ENCODE measurements at regions not wholly inside any gene's neighbourhood (a gene's known extent, or its start where the extent isn't known, plus 50 kb on each side); places are given as distances from the start of the nearest gene placed in this dataset.
"Not testable (repeated sequence)": the region's sequence is repeated elsewhere in the genome, so short reads cannot be mapped to it uniquely, and the experiment has no call there.

DNA sequence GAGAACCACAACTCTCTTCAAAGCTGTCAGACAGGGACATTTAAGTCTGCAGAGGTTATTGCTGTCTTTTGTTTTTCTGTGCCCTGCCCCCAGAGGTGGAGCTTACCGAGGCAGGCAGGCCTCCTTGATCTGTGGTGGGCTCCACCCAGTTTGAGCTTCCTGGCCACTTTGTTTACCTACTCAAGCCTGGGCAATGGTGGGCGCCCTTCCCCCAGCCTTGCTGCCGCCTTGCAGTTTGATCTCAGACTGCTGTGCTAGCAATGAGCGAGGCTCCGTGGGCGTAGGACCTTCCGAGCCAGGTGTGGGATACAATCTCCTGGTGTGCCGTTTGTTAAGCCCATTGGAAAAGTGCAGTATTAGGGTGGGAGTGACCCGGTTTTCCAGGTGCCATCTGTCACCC, 822.1 kb downstream of the KCNMA1 start:
- not testable (repeated sequence) for DNase-seq

DNA sequence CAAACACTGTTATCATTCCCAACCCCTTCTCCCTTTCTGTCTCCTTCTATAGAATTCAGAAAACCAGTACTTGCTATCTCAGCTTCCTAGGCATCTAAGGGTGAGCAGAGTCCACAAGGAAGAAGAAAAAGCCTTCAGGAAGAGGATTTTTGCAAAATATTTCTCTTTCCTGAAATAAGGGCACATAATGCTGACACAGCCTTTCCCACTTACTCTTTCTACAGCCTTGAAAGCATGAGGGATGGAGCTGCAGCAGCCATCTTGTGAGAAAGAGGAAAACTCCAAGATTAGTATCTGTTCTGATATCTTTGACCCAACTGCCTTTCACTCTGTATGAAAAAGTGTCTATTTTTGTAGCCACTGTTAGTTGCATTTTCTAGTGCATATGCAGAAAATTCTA, 826.2 kb downstream of the KCNMA1 start:
- no peak for DNase-seq

DNA sequence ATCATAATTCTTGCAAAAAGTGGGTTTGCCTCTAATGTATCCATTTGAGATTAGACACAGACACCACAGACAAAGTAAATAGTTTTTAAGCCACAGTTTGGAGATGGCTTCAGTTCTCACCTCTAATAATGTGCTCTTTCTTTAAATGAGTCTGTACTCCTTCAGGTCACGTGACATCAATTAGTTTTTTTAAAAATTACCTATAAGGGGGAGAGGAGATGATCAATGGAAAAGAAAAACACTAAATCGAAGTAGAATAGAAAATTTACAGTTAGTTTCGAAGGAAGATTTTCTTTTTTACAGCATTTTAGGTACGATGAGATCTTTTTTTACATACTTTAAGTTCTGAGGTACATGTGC, 849.2 kb downstream of the KCNMA1 start:
- no peak for DNase-seq

DNA sequence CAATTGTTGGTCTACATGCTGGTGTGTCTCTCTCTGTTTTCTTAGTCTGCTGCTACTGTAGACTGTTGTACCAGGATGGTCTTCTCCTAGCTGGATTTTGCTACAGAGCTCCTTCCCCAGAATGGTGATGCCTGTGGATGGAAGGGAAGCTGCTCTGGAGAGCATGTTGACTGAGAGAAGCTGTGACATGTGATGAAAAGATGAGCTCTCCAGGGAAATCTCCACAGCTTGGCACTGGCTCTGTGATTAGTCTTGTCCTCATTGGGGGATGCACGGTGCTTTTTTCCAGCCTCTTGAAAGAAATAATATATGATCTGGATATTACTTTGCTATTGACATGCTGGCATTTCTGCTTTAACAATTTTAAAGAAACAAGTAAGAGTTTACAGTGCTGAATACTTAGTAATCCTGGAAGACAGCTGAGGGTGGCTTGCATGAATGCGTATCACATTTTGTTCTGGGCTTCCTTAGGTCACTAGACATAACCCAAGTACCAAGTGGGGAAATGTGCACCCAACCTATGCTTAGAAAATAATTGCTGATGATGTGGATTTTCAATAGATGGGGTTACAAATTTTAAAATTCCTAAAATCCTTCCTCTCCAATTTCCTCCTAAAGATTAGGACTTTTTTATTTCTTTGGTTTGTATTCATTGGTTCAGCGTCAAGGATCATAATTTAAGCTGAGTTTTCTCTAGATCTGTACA, 849.7 kb downstream of the KCNMA1 start:
- DNase-seq, result no peak

DNA sequence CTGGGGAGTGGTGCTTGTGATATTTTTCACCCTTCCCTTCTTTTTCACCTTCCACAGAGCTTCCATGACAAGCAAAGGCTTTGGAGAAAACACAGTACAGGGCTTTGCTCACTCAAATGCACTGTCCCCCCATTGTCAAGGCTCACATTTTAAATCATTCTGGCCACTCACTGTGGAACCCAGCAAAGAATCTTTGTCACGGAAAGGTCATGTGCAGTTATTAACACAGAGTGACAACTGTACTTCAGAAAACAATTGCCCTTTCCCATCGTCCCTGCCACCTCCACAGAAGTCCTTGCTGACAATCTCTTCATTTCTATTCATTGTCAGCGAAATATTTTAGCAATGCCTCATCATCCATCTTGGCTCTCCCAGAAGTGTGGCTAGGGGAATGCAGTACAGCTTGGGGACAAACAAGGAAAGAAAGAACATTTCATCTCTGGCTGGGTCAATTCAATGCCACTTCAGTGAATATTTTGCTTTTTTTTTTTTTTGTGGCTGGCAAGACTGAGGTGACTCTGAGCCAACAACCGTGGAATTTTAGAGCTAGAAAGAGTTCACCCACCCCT, 851.0 kb downstream of the KCNMA1 start:
- no peak for DNase-seq

DNA sequence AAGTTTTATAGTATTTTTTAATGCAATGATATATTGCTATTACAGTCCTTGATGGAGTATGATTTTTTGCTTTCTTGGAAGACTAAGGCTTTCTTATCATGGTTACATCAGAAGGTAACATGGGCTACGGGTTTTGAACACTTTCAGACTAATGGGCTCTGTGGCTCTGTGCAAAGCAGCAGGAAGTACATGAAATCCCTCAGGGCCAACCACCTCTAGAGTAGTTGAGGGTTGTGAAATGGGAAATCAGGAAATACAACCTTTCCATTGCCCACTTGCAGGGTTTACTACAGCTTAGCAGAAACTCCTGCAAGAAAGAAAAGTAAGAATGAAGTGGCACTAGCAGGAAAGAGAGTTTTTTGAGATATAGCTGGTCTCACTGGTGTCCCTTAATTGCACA, 853.5 kb downstream of the KCNMA1 start:
- no peak for DNase-seq

GRCh38 chr10:76779796-76780301, 857.8 kb downstream of the KCNMA1 start:
- no peak for DNase-seq

DNA sequence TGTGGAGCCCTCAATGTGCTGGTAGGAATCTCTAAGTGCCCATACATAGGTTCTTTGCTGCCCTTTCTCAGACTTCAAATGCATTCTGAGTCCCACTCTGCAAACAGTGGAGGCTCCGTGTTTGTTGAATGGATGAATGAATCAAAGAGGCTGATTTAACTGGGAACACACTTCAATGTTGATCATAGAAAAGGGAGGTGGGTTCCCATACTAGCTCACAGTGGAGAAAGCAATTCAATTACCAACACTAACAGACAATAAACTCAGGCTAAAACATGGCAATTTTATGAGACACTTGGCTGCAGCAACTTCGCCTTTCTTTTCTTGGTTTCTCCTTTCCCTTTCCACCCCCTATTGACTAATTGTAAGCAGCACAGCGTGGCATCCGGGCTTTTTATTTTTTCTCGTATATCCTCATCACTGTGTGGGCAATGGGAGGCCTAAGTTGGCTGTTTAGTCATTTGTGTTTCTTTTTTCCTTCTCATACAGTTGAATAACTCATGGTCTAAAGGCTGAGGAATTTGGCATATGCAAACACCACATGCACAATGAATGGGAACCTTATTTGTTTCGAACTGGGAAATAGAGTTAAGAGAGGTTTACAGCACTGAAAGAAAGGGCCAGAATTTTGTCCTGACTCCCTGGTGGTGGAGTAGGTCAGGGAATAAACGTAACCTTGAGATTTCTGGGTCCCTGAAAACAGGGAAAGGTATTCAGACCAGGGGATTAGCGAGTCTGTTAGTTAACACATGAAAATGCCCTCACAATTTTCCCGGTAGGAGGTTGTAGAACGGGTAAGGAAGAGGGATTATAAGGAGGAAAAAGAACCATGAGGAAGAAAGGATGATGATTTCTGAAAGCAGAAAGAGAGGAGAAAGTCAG, 858.5 kb downstream of the KCNMA1 start:
- DNase-seq, result no peak

DNA sequence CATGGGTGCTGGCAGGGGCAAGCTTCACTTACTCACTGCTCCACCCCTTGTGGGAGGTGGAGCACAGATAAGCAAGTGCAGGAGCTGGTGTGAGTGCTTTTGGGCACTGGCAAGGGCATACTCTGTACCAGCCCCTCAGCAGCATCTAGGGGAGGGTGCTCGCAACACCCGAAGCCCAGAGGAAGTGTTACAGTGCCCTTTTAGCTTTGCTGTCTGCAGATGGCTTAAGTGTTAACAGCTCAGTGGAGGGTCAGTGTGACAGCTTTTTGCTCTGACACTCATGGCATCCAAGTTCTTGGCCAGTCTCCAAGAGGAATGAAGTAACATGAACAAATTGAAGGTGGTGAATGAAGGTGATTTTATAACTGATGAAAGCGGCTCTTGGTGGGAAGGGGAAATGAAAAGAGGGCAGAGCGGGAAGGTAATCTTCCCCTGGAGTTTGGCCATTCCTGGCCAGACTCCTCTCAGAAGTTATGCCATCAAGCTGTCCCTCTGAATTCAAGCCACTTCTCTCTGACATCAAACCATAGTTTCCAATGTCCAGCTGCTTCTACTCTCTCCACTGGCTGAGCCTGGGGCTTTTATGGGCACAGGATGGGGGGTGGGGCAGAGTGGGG, 862.5 kb downstream of the KCNMA1 start:
- DNase-seq, result no peak

DNA sequence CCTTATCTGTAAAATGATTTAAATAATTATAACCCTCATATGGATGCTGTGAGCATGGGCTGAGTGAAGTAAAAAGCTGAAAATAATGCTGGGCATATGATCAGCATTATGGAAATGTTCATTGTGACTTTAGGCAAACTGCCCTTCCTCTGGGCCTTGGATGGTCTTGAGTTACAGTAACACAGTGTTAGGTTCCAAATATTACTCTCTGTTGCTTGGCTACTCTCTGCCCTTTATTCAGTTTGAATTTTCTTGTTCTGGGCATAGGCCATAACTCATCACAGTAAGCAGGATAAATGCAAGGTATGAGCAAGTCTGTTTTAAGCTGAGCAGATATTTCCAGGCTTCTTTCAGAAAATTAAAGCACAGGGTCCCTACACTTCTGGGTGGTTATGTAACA, 868.0 kb downstream of the KCNMA1 start:
- DNase-seq, result no peak

DNA sequence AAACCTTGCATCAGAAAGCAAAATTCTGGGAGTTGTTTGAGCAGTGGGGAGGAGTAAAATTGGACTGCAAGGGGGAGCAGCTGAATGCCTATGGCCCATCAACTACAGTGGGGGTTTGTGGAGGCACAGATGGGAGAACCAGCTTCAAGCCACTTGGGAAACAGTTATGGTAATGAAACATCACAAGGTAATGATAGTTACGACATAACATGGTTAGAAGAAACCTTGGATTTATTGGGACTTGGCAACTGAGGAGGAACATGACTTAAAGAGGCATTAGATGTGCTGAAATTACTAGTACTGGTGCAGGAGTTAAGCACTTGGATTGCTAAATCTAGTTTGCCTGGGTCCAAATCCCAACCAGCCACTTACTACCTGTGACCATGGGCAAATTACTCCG, 868.4 kb downstream of the KCNMA1 start:
- no peak for DNase-seq

- DNase-seq, result no peak
Measured at GRCh38 chr10:76766682-76767081, 870.9 kb downstream of the KCNMA1 start.

GRCh38 chr10:76764921-76765320, 872.7 kb downstream of the KCNMA1 start:
- DNase-seq, result not testable (repeated sequence)

DNA sequence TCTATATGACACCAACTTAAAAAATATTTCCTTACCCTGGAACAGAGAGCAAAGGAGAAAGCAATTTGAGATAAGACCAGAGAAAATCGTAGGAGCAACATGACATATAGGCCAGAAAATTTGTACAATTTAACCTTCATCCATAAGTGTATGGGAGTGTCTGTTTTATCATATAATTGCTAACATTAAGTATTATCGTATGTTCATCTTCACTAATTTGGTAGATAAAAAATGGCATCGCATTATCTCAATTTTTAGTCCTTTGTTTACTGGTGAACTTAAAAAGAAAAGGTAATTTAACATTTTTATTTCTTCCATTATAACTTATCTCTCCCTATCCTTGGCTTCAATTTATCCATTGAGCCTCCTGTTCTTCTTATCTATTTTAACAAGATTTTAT, 873.4 kb downstream of the KCNMA1 start:
- DNase-seq, result no peak

DNA sequence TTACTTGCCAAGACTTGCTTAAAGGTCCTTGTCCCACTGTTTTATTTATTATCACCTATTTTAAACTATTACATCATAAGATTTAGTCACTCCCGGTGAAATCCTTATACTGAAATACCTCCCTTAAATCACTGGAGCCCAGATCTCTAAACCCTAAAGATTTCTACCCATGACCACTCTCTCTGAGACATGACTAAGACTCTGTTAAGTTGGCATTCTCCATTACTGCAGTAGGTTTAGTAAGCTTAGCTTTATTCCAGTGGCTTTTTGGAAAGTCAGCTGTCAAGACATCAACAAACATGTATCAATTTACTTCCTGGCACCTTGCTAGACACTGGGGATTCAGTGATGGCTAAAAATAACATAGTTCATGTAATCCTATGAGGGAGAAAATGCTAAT, 874.2 kb downstream of the KCNMA1 start:
- DNase-seq, result no peak

DNA sequence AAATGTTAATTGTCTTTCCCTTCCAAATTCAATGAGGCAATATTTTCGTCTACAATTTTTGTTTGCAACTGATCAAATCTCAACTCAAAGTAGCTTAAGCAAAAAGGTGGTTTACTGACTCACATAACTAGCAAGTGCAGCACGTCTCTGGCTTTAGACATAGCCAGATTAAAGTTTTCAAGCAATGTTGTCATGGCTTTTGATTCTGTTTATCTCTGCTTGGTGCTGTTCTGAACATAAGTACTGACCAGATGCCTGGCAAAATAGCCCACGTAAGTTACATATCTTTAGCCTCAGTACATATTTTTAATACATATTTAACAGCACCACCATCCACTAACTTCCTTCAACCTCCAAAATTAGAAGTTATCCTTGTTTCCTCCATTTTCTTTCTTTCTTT, 877.9 kb downstream of the KCNMA1 start:
- no peak for DNase-seq

DNA sequence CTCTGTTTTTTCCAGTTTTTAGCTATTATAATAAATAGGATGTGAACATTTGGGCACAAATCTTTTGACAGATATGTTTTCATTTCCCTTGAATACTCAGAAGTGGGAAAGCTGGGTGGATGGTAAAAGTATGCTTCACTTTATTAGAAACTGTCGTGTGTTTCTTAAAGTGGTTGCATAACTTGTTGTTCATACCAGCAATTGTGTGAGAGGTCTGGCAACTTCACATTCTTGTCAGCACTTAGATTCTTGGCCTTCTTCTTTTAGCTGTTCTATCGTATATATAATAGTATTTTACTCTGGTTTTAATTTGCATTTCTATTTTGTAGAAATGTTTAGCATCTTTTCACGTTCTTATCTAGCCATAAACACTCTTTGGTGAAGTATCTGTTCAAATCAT, 894.4 kb downstream of the KCNMA1 start:
- DNase-seq, result no peak

DNA sequence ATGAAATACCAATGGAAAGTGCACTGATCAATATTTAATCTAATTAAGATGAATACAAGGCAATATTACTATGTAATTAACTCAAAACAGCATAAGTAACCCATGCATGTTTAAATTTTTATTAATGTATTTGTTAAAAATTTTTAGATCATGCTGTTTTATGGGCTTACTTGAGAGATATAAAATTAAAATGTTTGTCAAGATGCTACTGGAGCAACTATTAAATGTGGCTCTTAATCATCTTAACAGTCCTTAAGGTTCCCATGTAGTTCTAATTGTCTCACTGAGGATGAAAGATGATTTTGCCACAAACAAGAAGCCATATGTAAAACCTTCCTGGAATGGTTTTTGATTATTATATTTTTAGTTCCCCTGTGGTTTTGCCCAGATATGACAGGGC, 897.1 kb downstream of the KCNMA1 start:
- no peak for DNase-seq

DNA sequence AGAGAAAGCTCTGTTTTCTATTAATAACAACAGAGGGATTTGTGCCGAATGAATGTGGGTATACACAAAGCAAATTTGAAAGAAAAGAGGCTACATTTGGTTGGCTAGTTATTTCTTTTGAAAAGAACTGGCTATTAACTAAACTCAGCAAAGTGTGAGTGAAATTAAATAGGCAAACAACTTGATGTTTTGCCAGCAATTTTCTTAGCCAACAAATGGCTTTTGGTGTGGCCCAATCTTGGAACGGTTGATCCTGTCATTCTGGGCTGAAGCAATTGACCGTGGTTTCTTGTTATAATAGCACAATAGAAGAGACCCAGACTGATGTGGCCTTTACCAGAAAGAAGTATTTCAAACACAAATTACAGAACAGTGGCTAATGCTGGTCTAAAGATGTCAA, 898.6 kb downstream of the KCNMA1 start:
- DNase-seq, result no peak

GRCh38 chr10:76736815-76737618, 900.6 kb downstream of the KCNMA1 start:
- DNase-seq, result no peak

- no peak for DNase-seq
Measured at GRCh38 chr10:76736392-76736791, 901.2 kb downstream of the KCNMA1 start.

DNA sequence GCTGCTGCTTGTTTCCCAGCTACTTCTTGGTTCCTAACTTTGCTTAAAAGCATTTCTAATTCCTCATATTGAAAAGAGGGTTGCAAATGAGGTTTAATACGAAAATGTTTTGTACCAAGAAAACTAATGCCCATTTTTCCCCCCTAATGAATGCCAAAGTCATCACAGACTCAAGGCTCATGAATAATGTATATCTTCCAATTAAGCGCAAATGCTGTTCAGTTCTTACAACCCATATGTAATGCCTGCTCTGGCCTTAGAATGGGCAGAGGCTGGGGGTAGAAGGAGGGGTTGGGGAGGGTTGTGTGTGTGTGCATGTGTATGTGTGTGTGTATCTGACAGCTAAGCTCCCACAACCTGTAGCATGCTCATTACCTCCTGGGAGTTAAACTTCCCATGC, 901.7 kb downstream of the KCNMA1 start:
- DNase-seq, result no peak
